D721Med (cell line): ENCODE measurements at regions not wholly inside any gene's neighbourhood (a gene's known extent, or its start where the extent isn't known, plus 50 kb on each side); places are given as distances from the start of the nearest gene placed in this dataset.

ENCODE experiments used
- DNase-seq: peaks from one replicate; pipeline ENCODE4 v3.0.0; 2011; ENCODE audit warnings: low spot score; ENCODE audit not compliant: insufficient read length
- FAIRE-seq: peaks from 2 replicates; lab custom pipeline; 2011; peaks lifted over from hg19 to GRCh38; lab: Jason Lieb, UNC
- CTCF ChIP-seq: IDR thresholded peaks from 2 replicates; pipeline ENCODE4 v1.5.1; 2012; ENCODE audit warnings: mild to moderate bottlenecking, control low read depth; ENCODE audit not compliant: insufficient read depth; ENCODE audit errors: missing control alignments

- no peak for TF ChIP-seq CTCF
- DNase-seq (no peak), FAIRE-seq (no peak)
Measured at GRCh38 chr3:24545887-24546286, 51.2 kb upstream of the THRB start.

- no peak for TF ChIP-seq CTCF
- FAIRE-seq (no peak), DNase-seq (no peak)
Measured at GRCh38 chr3:24548278-24548677, 53.6 kb upstream of the THRB start.

GRCh38 chr3:24550588-24550987, 55.9 kb upstream of the THRB start:
- no peak for FAIRE-seq
- TF ChIP-seq CTCF: no peak

GRCh38 chr3:24551626-24552025, 57.0 kb upstream of the THRB start:
- TF ChIP-seq CTCF: no peak
- FAIRE-seq: no peak
- no peak for DNase-seq

More at GRCh38 chr3:24550588-24550987, 55.9 kb upstream of the THRB start:
- no peak for DNase-seq

GRCh38 chr3:24562895-24563294, 68.2 kb upstream of the THRB start:
- TF ChIP-seq CTCF: no peak
- FAIRE-seq (no peak), DNase-seq (no peak)

- no peak for TF ChIP-seq CTCF
- DNase-seq (no peak), FAIRE-seq (no peak)
Measured at GRCh38 chr3:24565053-24565452, 70.4 kb upstream of the THRB start.

- FAIRE-seq (no peak), DNase-seq (no peak)
- TF ChIP-seq CTCF: no peak
Measured at GRCh38 chr3:24565656-24566055, 71.0 kb upstream of the THRB start.
